A673 (cell line): ENCODE measurements at regions not wholly inside any gene's neighbourhood (a gene's known extent, or its start where the extent isn't known, plus 50 kb on each side); places are given as distances from the start of the nearest gene placed in this dataset.

Experiments
- BruUV-seq: library from RNA; stranded (reverse); fragments of 400-500 nt; replicated peaks from 2 replicates; lab custom pipeline; 2021; lab: Mats Ljungman, UMichigan
- CTCF ChIA-PET: fragments of 300-600 bp; sonication (Branson Sonifier 250); formaldehyde crosslinking; loops from one replicate; lab custom pipeline; 2022; ENCODE audit warnings: antibody characterized with exemption; lab: Charles Lee
- POLR2A ChIA-PET: fragments of 300-600 bp; sonication (Branson Sonifier 250); formaldehyde crosslinking; loops from one replicate; lab custom pipeline; 2022; ENCODE audit warnings: antibody characterized with exemption; ENCODE audit not compliant: low non-redundant PET; lab: Charles Lee
- DNase-seq: peaks from one replicate; pipeline ENCODE4 v3.0.0-alpha.2; 2015; ENCODE audit warnings: low spot score
- H3K27ac ChIP-seq: fragments of 200-600 bp; sonication (generic); 2 replicates; pipeline ENCODE4 v1.5.1; 2016; ENCODE audit warnings: mixed run types, low read depth, mild to moderate bottlenecking, mixed read lengths, antibody characterized with exemption, low read length; ENCODE audit not compliant: poor library complexity, severe bottlenecking
- H3K27me3 ChIP-seq: fragments of 200-600 bp; sonication (generic); replicated peaks from 2 replicates; pipeline ENCODE4 v1.6.1; 2017; ENCODE audit warnings: mixed run types, low read depth, mild to moderate bottlenecking, mixed read lengths, antibody characterized with exemption, low read length; ENCODE audit not compliant: insufficient read depth, poor library complexity
- H3K36me3 ChIP-seq: fragments of 200-600 bp; sonication (generic); 2 replicates; pipeline ENCODE4 v1.6.1; 2016; ENCODE audit warnings: mixed run types, mild to moderate bottlenecking, mixed read lengths, antibody characterized with exemption, low read length; ENCODE audit not compliant: insufficient read depth, poor library complexity, severe bottlenecking
- H3K4me1 ChIP-seq: fragments of 200-600 bp; sonication (generic); 2 replicates; pipeline ENCODE4 v1.6.1; 2017; ENCODE audit warnings: mixed run types, mild to moderate bottlenecking, mixed read lengths, antibody characterized with exemption, low read length; ENCODE audit not compliant: insufficient read depth, poor library complexity, severe bottlenecking
- H3K4me3 ChIP-seq: fragments of 200-600 bp; sonication (generic); 2 replicates; pipeline ENCODE4 v1.5.1; 2016; ENCODE audit warnings: low read depth, mixed run types, mild to moderate bottlenecking, mixed read lengths, low read length; ENCODE audit not compliant: poor library complexity, severe bottlenecking
- H3K9me3 ChIP-seq: fragments of 200-600 bp; sonication (generic); 2 replicates; pipeline ENCODE4 v1.6.1; 2016; ENCODE audit warnings: mixed run types, low read depth, mild to moderate bottlenecking, mixed read lengths, antibody characterized with exemption, low read length; ENCODE audit not compliant: poor library complexity, severe bottlenecking
- EZH2 ChIP-seq: fragments of 200-600 bp; sonication (generic); IDR thresholded peaks from 2 replicates; pipeline ENCODE4 v1.6.1; 2017; ENCODE audit warnings: borderline replicate concordance, low read depth, mild to moderate bottlenecking, mixed read lengths, antibody characterized with exemption, low read length; ENCODE audit not compliant: poor library complexity, severe bottlenecking
- intact Hi-C: fragments of 100-400 bp; cut with micrococcal nuclease; formaldehyde crosslinking; loops from one replicate; pipeline ENCODE4 v1.10.0; 2022; ENCODE audit not compliant: unreplicated experiment
- TF ChIP-seq, protein P1 (sequence below): fragments of 300-800, 200-600 bp; sonication (generic); conservative IDR thresholded peaks from 2 replicates; pipeline ENCODE4 v1.5.1; 2017; ENCODE audit warnings: low read depth, mild to moderate bottlenecking, antibody characterized with exemption, low read length, moderate library complexity, mixed read lengths

DNA sequence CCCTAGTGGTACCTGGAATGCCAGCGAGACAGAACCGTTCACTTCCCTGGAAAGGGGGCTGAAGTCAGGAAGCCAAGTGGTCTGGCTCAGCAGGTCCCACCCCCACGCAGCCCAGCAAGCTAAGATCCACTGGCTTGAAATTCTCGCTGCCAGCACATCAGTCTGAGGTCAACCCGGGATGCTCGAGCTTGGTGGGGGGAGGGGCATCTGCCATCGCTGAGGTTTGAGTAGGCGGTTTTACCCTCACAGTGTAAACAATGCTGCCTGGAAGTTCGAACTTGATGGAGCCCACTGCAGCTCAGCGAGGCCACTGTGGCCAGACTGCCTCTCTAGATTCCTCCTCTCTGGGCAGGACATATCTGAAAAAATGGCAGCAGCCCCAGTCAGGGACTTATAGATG, 464.7 kb upstream of the TOM1L1 start:
- Histone ChIP-seq H3K4me3 (no peak overlapping the region), H3K9me3 (no peaks in the 10 kb centered on the region), H3K4me1 (no peaks in the 10 kb centered on the region), H3K27ac (no peak overlapping the region), H3K36me3 (no peaks in the 10 kb centered on the region), H3K27me3 (no peaks in the 10 kb centered on the region)
- TF ChIP-seq, protein P1, sequence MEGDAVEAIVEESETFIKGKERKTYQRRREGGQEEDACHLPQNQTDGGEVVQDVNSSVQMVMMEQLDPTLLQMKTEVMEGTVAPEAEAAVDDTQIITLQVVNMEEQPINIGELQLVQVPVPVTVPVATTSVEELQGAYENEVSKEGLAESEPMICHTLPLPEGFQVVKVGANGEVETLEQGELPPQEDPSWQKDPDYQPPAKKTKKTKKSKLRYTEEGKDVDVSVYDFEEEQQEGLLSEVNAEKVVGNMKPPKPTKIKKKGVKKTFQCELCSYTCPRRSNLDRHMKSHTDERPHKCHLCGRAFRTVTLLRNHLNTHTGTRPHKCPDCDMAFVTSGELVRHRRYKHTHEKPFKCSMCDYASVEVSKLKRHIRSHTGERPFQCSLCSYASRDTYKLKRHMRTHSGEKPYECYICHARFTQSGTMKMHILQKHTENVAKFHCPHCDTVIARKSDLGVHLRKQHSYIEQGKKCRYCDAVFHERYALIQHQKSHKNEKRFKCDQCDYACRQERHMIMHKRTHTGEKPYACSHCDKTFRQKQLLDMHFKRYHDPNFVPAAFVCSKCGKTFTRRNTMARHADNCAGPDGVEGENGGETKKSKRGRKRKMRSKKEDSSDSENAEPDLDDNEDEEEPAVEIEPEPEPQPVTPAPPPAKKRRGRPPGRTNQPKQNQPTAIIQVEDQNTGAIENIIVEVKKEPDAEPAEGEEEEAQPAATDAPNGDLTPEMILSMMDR: no peak
- TF ChIP-seq EZH2: no peak
- DNase-seq: no peak
- ChIA-PET POLR2A (no interaction called here), CTCF (no interaction called here)
- intact Hi-C loops: no loop called here
- BruUV-seq: no TSS peak

- POLR2A ChIA-PET: no interaction called here
- no peak overlapping the region for H3K4me3 ChIP-seq
- no peaks in the 10 kb centered on the region for H3K27me3 ChIP-seq
- no peak for DNase-seq
- intact Hi-C loops: no loop called here
- no TSS peak for BruUV-seq
- H3K9me3 ChIP-seq: no peaks in the 10 kb centered on the region
- H3K4me1 ChIP-seq: no peaks in the 10 kb centered on the region
- TF ChIP-seq, protein P1: no peak
- no peaks in the 10 kb centered on the region for H3K36me3 ChIP-seq
- H3K27ac ChIP-seq: no peak overlapping the region
- CTCF ChIA-PET: no interaction called here
These were observed 460.8 kb upstream of the TOM1L1 start for GRCh38 chr17:54439816-54440215.

DNA sequence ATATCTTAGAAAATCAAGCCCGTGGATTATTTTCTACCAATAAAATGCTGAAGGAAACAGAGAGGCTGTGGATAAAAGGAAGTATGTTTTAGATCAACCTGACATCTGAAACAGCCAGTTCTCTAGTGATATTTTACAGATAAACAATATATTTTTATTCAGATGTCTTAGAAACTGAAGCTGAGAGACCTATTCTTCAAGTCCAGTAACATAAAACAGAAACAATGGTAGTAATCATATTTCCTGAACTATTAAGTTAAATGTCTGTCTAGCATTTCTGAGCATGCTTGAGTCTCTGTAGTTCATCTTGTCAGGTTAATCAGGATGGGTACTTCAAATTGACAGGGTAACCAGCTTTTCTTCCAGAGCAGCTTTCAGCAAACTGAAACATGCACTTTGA, 449.6 kb upstream of the TOM1L1 start:
- CTCF ChIA-PET: no interaction called here
- BruUV-seq: no TSS peak
- POLR2A ChIA-PET: no interaction called here
- TF ChIP-seq, protein P1: no peak
- no peak for TF ChIP-seq EZH2
- Histone ChIP-seq H3K27me3 (no peaks in the 10 kb centered on the region), H3K36me3 (no peaks in the 10 kb centered on the region), H3K9me3 (peaks cover 11% of the 10 kb centered on the region), H3K27ac (no peak overlapping the region), H3K4me3 (no peak overlapping the region), H3K4me1 (no peaks in the 10 kb centered on the region)
- intact Hi-C loops: no loop called here
- DNase-seq: no peak
